Neuron (in vitro differentiated cells): ENCODE measurements at regions not wholly inside any gene's neighbourhood (a gene's known extent, or its start where the extent isn't known, plus 50 kb on each side); places are given as distances from the start of the nearest gene placed in this dataset.

ENCODE experiments used
- H2AFZ ChIP-seq: one replicate; pipeline ENCODE4 v1.6.1; 2013; ENCODE audit warnings: low read depth, mild to moderate bottlenecking, inconsistent platforms, low read length, moderate library complexity
- H3K27me3 ChIP-seq: one replicate; pipeline ENCODE4 v1.6.1; 2013; ENCODE audit warnings: low read length; ENCODE audit not compliant: insufficient read depth
- H3K36me3 ChIP-seq: one replicate; pipeline ENCODE4 v1.6.1; 2013; ENCODE audit warnings: low read length; ENCODE audit not compliant: insufficient read depth
- H3K4me1 ChIP-seq: one replicate; pipeline ENCODE4 v1.6.1; 2013; ENCODE audit warnings: low read length; ENCODE audit not compliant: insufficient read depth
- H3K4me3 ChIP-seq: 2 replicates; pipeline ENCODE4 v1.5.1; 2013; ENCODE audit warnings: mild to moderate bottlenecking, low read length, moderate library complexity
- H3K9me3 ChIP-seq: one replicate; pipeline ENCODE4 v1.6.1; 2013; ENCODE audit warnings: low read length

GRCh38 chr4:157997296-157997695, 175.5 kb downstream of the GASK1B start:
- Histone ChIP-seq H3K4me3 (no peak overlapping the region), H2AFZ (no peak overlapping the region), H3K4me1 (no peaks in the 10 kb centered on the region), H3K27me3 (no peaks in the 10 kb centered on the region), H3K9me3 (no peaks in the 10 kb centered on the region), H3K36me3 (no peaks in the 10 kb centered on the region)

- Histone ChIP-seq H3K36me3 (no peaks in the 10 kb centered on the region), H2AFZ (no peak overlapping the region), H3K4me1 (no peaks in the 10 kb centered on the region), H3K4me3 (no peak overlapping the region), H3K9me3 (no peaks in the 10 kb centered on the region), H3K27me3 (no peaks in the 10 kb centered on the region)
These were observed 176.5 kb downstream of the GASK1B start for GRCh38 chr4:157996061-157997028.

GRCh38 chr4:157994863-157995262, 178.0 kb downstream of the GASK1B start:
- no peaks in the 10 kb centered on the region for H3K4me1 ChIP-seq
- H3K9me3 ChIP-seq: no peaks in the 10 kb centered on the region
- H2AFZ ChIP-seq: no peak overlapping the region
- no peak overlapping the region for H3K4me3 ChIP-seq
- no peaks in the 10 kb centered on the region for H3K36me3 ChIP-seq
- no peaks in the 10 kb centered on the region for H3K27me3 ChIP-seq

GRCh38 chr4:157992948-157993839, 179.6 kb downstream of the GASK1B start:
- Histone ChIP-seq H3K9me3 (no peaks in the 10 kb centered on the region), H3K4me3 (no peak overlapping the region), H3K36me3 (no peaks in the 10 kb centered on the region), H3K27me3 (no peaks in the 10 kb centered on the region), H2AFZ (no peak overlapping the region), H3K4me1 (no peaks in the 10 kb centered on the region)

GRCh38 chr4:157992038-157992705, 180.7 kb downstream of the GASK1B start:
- Histone ChIP-seq H3K9me3 (no peaks in the 10 kb centered on the region), H3K4me1 (no peaks in the 10 kb centered on the region), H3K36me3 (no peaks in the 10 kb centered on the region), H3K4me3 (no peak overlapping the region), H3K27me3 (no peaks in the 10 kb centered on the region), H2AFZ (no peak overlapping the region)

- Histone ChIP-seq H3K27me3 (no peaks in the 10 kb centered on the region), H3K4me1 (no peaks in the 10 kb centered on the region), H2AFZ (no peak overlapping the region), H3K9me3 (no peaks in the 10 kb centered on the region), H3K4me3 (no peak overlapping the region), H3K36me3 (no peaks in the 10 kb centered on the region)
These were observed 184.2 kb downstream of the GASK1B start for GRCh38 chr4:157988641-157989040.

GRCh38 chr4:157984285-157984911, 188.4 kb downstream of the GASK1B start:
- no peaks in the 10 kb centered on the region for H3K9me3 ChIP-seq
- no peak overlapping the region for H2AFZ ChIP-seq
- no peaks in the 10 kb centered on the region for H3K36me3 ChIP-seq
- no peaks in the 10 kb centered on the region for H3K4me1 ChIP-seq
- H3K27me3 ChIP-seq: no peaks in the 10 kb centered on the region
- H3K4me3 ChIP-seq: no peak overlapping the region

GRCh38 chr4:157983300-157983699, 189.5 kb downstream of the GASK1B start:
- no peak overlapping the region for H2AFZ ChIP-seq
- no peaks in the 10 kb centered on the region for H3K9me3 ChIP-seq
- H3K36me3 ChIP-seq: no peaks in the 10 kb centered on the region
- no peak overlapping the region for H3K4me3 ChIP-seq
- no peaks in the 10 kb centered on the region for H3K4me1 ChIP-seq
- no peaks in the 10 kb centered on the region for H3K27me3 ChIP-seq

GRCh38 chr4:157980158-157980557, 192.7 kb downstream of the GASK1B start:
- no peaks in the 10 kb centered on the region for H3K27me3 ChIP-seq
- H3K4me1 ChIP-seq: no peaks in the 10 kb centered on the region
- no peaks in the 10 kb centered on the region for H3K9me3 ChIP-seq
- no peak overlapping the region for H3K4me3 ChIP-seq
- H2AFZ ChIP-seq: no peak overlapping the region
- H3K36me3 ChIP-seq: no peaks in the 10 kb centered on the region

- H3K4me3 ChIP-seq: no peak overlapping the region
- no peaks in the 10 kb centered on the region for H3K4me1 ChIP-seq
- H3K9me3 ChIP-seq: no peaks in the 10 kb centered on the region
- H2AFZ ChIP-seq: peak overlapping the region; percentile 99
- no peaks in the 10 kb centered on the region for H3K36me3 ChIP-seq
- no peaks in the 10 kb centered on the region for H3K27me3 ChIP-seq
These were observed 194.0 kb downstream of the GASK1B start for GRCh38 chr4:157978680-157979361.

GRCh38 chr4:157977086-157977485, 195.7 kb downstream of the GASK1B start:
- Histone ChIP-seq H3K4me3 (no peak overlapping the region), H2AFZ (no peak overlapping the region), H3K4me1 (no peaks in the 10 kb centered on the region), H3K36me3 (no peaks in the 10 kb centered on the region), H3K27me3 (no peaks in the 10 kb centered on the region), H3K9me3 (no peaks in the 10 kb centered on the region)

GRCh38 chr4:157973297-157973696, 199.5 kb downstream of the GASK1B start:
- H3K36me3 ChIP-seq: no peaks in the 10 kb centered on the region
- no peaks in the 10 kb centered on the region for H3K9me3 ChIP-seq
- H2AFZ ChIP-seq: no peak overlapping the region
- no peaks in the 10 kb centered on the region for H3K27me3 ChIP-seq
- no peaks in the 10 kb centered on the region for H3K4me1 ChIP-seq
- no peak overlapping the region for H3K4me3 ChIP-seq
